ENCODE measurements at regions not wholly inside any gene's neighbourhood (a gene's known extent, or its start where the extent isn't known, plus 50 kb on each side); places are given as distances from the start of the nearest gene placed in this dataset.

- TF ChIP-seq GABPB1 (CRISPR knock-in tag; IDR thresholded peaks at IDR 0.05) = no peak
- TF ChIP-seq RBM39 (optimal IDR thresholded peaks at IDR 0.05; ENCODE audit: low read depth, low read length) = no peak
- no peak for TF ChIP-seq E2F1 (CRISPR knock-in tag; IDR thresholded peaks at IDR 0.05)
- no peak for TF ChIP-seq RAD21 (CRISPR knock-in tag; conservative IDR thresholded peaks at IDR 0.05 in 1 of 2, IDR thresholded peaks at IDR 0.05 in 1 of 2)
- no peak for TF ChIP-seq RREB1 (CRISPR knock-in tag; IDR thresholded peaks at IDR 0.05)
- TF ChIP-seq RNF219 (CRISPR knock-in tag; IDR thresholded peaks at IDR 0.05) = no peak
- no peak for TF ChIP-seq EZH2 (IDR thresholded peaks at IDR 0.05; ENCODE audit: borderline replicate concordance, low read depth, low read length)
- TF ChIP-seq FOXO4 (CRISPR knock-in tag; IDR thresholded peaks at IDR 0.05) = no peak
- no peak for TF ChIP-seq CTCF (IDR thresholded peaks at IDR 0.05 in 2 of 3, conservative IDR thresholded peaks at IDR 0.05 in 1 of 3; ENCODE audit: insufficient read depth in 2 of 3, low read depth in 1 of 3, low read length in 3 of 3)
- no peak for TF ChIP-seq POLR2A (conservative IDR thresholded peaks at IDR 0.05)
Measured at GRCh38 chr6:16953905-16954304, 147.9 kb upstream of the STMND1 start.

All from K562 (cell line).